ENCODE measurements at regions not wholly inside any gene's neighbourhood (a gene's known extent, or its start where the extent isn't known, plus 50 kb on each side); places are given as distances from the start of the nearest gene placed in this dataset.

GRCh38 chr11:112759418-112759817 is 201.8 kb upstream of the NCAM1 start:
- TF ChIP-seq, protein P1, sequence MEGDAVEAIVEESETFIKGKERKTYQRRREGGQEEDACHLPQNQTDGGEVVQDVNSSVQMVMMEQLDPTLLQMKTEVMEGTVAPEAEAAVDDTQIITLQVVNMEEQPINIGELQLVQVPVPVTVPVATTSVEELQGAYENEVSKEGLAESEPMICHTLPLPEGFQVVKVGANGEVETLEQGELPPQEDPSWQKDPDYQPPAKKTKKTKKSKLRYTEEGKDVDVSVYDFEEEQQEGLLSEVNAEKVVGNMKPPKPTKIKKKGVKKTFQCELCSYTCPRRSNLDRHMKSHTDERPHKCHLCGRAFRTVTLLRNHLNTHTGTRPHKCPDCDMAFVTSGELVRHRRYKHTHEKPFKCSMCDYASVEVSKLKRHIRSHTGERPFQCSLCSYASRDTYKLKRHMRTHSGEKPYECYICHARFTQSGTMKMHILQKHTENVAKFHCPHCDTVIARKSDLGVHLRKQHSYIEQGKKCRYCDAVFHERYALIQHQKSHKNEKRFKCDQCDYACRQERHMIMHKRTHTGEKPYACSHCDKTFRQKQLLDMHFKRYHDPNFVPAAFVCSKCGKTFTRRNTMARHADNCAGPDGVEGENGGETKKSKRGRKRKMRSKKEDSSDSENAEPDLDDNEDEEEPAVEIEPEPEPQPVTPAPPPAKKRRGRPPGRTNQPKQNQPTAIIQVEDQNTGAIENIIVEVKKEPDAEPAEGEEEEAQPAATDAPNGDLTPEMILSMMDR (IDR thresholded peaks at IDR 0.05; ENCODE audit: low read depth, low read length) = no peak
- TF ChIP-seq EZH2phosphoT487 (IDR thresholded peaks at IDR 0.05; ENCODE audit: low read depth) = no peak

Measured in OCI-LY3 (cell line).